HEK293 (cell line): ENCODE measurements at regions not wholly inside any gene's neighbourhood (a gene's known extent, or its start where the extent isn't known, plus 50 kb on each side); places are given as distances from the start of the nearest gene placed in this dataset.

Experiments
- ZBTB26 ChIP-seq: fragments of 450-650 bp; formaldehyde crosslinking; optimal IDR thresholded peaks from 2 replicates; pipeline ENCODE3; 2016; ENCODE audit warnings: missing biosample characterization, mild to moderate bottlenecking, missing genetic modification characterization
- ZNF776 ChIP-seq: fragments of 450-650 bp; formaldehyde crosslinking; IDR thresholded peaks from 2 replicates; pipeline ENCODE4 v1.5.0; 2017; ENCODE audit warnings: missing biosample characterization, missing genetic modification characterization, borderline replicate concordance

GRCh38 chr13:108533842-108534241 is 95.6 kb upstream of the MYO16 start:
- TF ChIP-seq ZBTB26, result no peak
- no peak for TF ChIP-seq ZNF776
